ENCODE measurements at regions not wholly inside any gene's neighbourhood (a gene's known extent, or its start where the extent isn't known, plus 50 kb on each side); places are given as distances from the start of the nearest gene placed in this dataset.

DNA sequence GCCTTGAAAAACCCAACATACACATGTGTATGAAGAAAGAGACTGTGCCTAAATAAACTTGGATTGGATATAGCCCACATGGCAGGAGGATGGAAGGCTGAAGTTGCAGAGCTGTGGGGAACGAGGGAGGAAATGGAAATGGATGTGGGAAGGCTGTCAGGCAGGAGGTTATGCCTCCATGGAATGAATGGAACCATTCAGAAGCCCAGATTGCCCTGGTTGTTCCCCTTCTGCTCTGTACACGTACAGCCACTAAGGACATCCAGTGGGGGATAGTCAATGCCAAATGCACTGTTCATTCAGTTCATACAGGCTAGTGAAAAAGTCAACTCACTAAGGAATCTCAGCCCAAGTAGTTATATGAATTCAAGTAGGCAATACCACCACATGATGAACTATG lies 463.7 kb downstream of the TNS1 start:
- TF ChIP-seq, protein P1, sequence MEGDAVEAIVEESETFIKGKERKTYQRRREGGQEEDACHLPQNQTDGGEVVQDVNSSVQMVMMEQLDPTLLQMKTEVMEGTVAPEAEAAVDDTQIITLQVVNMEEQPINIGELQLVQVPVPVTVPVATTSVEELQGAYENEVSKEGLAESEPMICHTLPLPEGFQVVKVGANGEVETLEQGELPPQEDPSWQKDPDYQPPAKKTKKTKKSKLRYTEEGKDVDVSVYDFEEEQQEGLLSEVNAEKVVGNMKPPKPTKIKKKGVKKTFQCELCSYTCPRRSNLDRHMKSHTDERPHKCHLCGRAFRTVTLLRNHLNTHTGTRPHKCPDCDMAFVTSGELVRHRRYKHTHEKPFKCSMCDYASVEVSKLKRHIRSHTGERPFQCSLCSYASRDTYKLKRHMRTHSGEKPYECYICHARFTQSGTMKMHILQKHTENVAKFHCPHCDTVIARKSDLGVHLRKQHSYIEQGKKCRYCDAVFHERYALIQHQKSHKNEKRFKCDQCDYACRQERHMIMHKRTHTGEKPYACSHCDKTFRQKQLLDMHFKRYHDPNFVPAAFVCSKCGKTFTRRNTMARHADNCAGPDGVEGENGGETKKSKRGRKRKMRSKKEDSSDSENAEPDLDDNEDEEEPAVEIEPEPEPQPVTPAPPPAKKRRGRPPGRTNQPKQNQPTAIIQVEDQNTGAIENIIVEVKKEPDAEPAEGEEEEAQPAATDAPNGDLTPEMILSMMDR (IDR thresholded peaks at IDR 0.05) = no peak
- TF ChIP-seq POLR2A (IDR thresholded peaks at IDR 0.05) (no peak), POLR2AphosphoS5 (IDR thresholded peaks at IDR 0.05) (no peak)
